Cerebellar cortex (tissue), 1 donor: ENCODE measurements at regions not wholly inside any gene's neighbourhood (a gene's known extent, or its start where the extent isn't known, plus 50 kb on each side); places are given as distances from the start of the nearest gene placed in this dataset.
A peak's percentile ranks its signal among the peaks of the same experiment; 100 is the strongest.

Experiments
- DNase-seq: peaks from one replicate; pipeline ENCODE4 v3.0.0-alpha.2; 2015; ENCODE audit warnings: low spot score

GRCh38 chr11:92322225-92322624 is 97.6 kb downstream of the FAT3 start:
- no peak for DNase-seq

- no peak for DNase-seq
Measured at GRCh38 chr11:92324890-92325289, 100.3 kb downstream of the FAT3 start.

- DNase-seq = no peak
Measured at GRCh38 chr11:92325416-92325815, 100.8 kb downstream of the FAT3 start.

- DNase-seq = no peak
Measured at GRCh38 chr11:92329137-92329536, 104.5 kb downstream of the FAT3 start.

- DNase-seq = no peak
Measured at GRCh38 chr11:92329646-92330045, 105.0 kb downstream of the FAT3 start.

- DNase-seq = no peak
Measured at GRCh38 chr11:92330114-92330513, 105.5 kb downstream of the FAT3 start.

- no peak for DNase-seq
Measured at GRCh38 chr11:92332986-92333385, 108.4 kb downstream of the FAT3 start.

GRCh38 chr11:92340839-92341238 is 116.2 kb downstream of the FAT3 start:
- no peak for DNase-seq

- DNase-seq = no peak
Measured at GRCh38 chr11:92342034-92342720, 117.6 kb downstream of the FAT3 start.

GRCh38 chr11:92342886-92343285 is 118.3 kb downstream of the FAT3 start:
- DNase-seq = no peak

GRCh38 chr11:92346220-92346619 is 121.6 kb downstream of the FAT3 start:
- no peak for DNase-seq

GRCh38 chr11:92347454-92347853 is 122.8 kb downstream of the FAT3 start:
- DNase-seq = no peak

GRCh38 chr11:92349486-92350156 is 125.0 kb downstream of the FAT3 start:
- DNase-seq = no peak

GRCh38 chr11:92357344-92357743 is 132.7 kb downstream of the FAT3 start:
- DNase-seq = no peak

- no peak for DNase-seq
Measured at GRCh38 chr11:92357841-92358240, 133.2 kb downstream of the FAT3 start.

GRCh38 chr11:92361551-92361950 is 136.9 kb downstream of the FAT3 start:
- DNase-seq = no peak

- DNase-seq = no peak
Measured at GRCh38 chr11:92362989-92363388, 138.4 kb downstream of the FAT3 start.

GRCh38 chr11:92364177-92364576 is 139.6 kb downstream of the FAT3 start:
- no peak for DNase-seq

- DNase-seq = no peak
Measured at GRCh38 chr11:92376146-92376599, 151.6 kb downstream of the FAT3 start.

- no peak for DNase-seq
Measured at GRCh38 chr11:92376680-92377079, 152.1 kb downstream of the FAT3 start.

- DNase-seq = no peak
Measured at GRCh38 chr11:92380882-92381281, 156.3 kb downstream of the FAT3 start.

GRCh38 chr11:92382311-92382710 is 157.7 kb downstream of the FAT3 start:
- DNase-seq = no peak

GRCh38 chr11:92383430-92383829 is 158.8 kb downstream of the FAT3 start:
- DNase-seq = no peak

GRCh38 chr11:92384358-92384757 is 159.7 kb downstream of the FAT3 start:
- peak; percentile 0 for DNase-seq
